Nucleus accumbens (tissue), 56 donors: ENCODE measurements at regions not wholly inside any gene's neighbourhood (a gene's known extent, or its start where the extent isn't known, plus 50 kb on each side); places are given as distances from the start of the nearest gene placed in this dataset.
A peak's percentile ranks its signal among the peaks of the same experiment; 100 is the strongest.

Source experiments
- DNase-seq, 56 donors: peaks; one replicate each; lab custom pipeline; 2025; lab: John Stamatoyannopoulos, UW

DNA sequence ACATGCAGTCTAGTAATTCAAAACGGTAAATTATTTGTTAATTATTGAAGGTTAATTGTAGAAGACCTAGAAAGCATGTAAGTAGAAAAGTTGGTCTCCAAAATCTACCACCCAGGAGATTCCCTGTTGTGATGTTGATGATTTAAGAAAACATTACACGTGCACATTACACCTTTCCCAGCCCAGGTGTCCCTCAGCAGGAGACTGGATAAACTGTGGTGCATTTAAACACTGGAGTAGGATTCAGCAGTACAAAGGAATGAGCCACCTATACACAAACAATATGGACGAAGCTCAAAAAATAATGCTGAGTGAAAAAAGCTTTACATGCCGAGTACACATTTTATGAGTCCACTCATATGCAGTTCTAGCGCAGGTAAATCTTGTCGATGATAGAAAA lies 109.0 kb upstream of the STARD3NL start:
- DNase-seq = no peak

- no peak for DNase-seq
These were observed 107.3 kb upstream of the STARD3NL start for GRCh38 chr7:38070718-38071117.

- DNase-seq = no peak
These were observed 91.2 kb upstream of the STARD3NL start for GRCh38 chr7:38086857-38087256.

DNA sequence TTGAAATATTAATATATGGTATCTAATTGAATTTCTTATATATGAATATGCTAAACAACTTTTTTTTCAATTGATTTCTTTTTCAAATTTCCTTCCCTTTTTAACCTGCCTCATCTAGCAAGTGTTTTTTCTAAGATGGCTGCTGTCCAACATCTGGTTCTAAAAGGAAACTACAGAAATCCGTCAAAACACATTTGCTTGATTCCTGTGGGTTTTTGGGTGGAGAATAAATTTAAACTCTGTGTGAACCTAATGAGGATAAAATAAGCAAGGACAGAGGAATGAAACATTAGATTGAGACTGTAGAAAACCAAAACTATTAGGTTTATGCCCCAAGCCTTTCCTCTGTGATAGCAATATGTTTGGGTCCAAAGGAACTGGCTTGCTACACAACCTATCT lies 75.5 kb upstream of the STARD3NL start:
- DNase-seq = no peak

GRCh38 chr7:38105874-38106483 lies 72.1 kb upstream of the STARD3NL start:
- DNase-seq = peak in 2 of 56 donors; percentile 3 to 5

- DNase-seq = peak in 44 of 56 donors; percentile 0 to 82 (median 17)
These were observed 70.6 kb upstream of the STARD3NL start for GRCh38 chr7:38107486-38107893.

DNA sequence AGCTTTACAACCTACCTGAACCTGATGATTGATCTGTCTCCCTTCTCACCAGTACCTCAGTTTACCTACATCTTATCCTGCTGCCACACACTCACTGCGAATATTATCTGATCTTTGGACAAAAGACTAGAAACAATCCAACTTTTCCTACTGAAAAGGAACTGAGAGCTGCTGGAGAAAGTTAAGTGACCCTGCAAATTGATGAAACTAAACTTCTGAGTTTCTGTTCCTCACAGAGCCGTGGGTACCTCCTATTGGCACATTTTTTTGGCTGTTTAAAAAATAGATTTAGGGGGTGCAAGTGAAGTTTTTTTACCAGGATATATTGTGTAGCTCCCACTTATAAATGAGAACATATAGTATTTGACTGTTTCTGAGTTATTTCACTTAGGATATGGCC lies 66.0 kb upstream of the STARD3NL start:
- no peak for DNase-seq

GRCh38 chr7:38120076-38120475 lies 58.0 kb upstream of the STARD3NL start:
- no peak for DNase-seq

DNA sequence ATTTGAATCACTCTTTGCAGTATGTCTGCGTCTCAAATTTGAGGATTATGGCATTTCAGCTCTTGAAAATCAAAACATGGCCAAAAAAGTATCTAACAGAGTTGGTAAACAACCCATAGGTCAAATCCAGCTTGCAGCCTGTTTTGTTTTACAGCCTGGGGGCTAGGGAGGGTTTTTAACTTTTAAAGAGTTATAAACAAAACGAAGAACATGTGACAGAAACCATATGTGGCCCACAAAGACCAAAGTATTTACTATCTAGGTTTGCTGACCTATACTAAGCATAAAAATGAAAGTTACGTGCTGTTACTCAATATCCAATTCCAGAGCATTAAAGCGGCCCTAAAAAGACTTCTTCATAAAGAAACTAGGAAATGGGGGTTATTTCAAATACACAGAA lies 55.5 kb upstream of the STARD3NL start:
- no peak for DNase-seq

DNA sequence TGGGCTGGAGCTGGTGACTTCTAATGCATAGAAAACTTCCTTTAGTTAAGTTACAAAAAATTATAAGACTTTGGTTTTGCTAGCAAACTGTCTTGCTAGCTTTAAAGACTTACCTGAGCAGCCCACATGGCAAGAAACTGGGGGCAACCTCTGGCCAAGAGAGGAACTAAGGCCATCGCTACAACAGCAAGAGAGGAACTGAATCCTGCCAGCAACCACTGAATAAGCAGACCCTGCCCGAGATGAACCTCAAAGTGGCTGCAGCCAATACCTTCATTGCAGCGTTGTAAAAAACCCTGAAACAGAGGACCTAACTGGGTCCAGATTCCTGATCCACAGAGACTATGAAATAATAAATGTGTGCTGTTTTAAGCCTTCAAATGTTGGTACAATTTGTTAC lies 54.6 kb upstream of the STARD3NL start:
- no peak for DNase-seq

DNA sequence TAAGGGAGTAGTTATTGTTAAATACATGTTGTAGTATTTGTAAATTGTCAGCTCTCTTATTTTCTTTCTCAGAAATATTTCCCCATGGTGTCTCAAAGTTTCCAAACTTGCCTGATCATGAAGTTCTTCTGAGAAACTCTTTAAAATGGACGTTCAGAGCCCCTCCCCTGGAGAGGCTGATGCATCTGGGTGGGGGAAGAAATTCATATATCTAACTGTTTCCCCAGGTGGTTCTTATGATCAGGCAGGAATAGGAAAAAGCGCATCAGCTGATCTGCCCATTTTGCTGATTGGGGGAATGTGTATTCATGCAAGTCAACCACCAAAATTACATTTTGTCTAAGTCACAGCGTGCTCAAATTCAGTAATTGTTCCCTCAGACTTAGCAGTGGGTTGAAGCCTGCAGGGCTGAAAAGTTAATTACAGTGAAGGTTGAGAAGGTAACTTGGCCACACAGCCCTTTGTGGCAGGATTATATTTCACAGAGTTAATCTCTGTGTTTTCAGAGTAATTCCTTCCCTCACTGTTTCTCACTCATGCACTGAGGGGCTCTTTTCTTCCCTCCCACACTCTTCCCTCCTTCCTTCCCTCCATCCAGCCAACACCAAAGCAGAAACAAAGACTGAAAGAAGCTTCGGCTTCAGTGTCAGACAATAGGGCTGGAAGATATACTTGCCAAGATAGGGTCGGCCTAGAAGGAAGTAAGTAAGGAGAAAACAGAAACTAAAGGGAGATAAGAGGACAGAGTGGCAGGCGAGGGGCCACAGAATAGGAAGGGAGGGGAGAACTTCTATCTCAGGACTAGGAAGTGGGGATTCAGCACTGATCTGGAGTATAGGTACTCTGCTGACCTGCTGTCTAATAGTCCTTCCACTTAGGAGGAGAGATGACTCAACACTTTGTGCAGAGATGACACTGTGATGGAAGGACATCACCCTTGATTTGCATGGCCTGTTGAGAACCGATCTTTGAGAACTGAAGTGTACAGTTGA lies 50.5 kb upstream of the STARD3NL start:
- no peak for DNase-seq
